ENCODE measurements at regions not wholly inside any gene's neighbourhood (a gene's known extent, or its start where the extent isn't known, plus 50 kb on each side); places are given as distances from the start of the nearest gene placed in this dataset.
A peak's percentile ranks its signal among the peaks of the same experiment; 100 is the strongest.

GRCh38 chrX:39504227-39504626, 593.5 kb downstream of the BCOR start:
- intact Hi-C loops (cut with DNase I) = no loop called here
- Histone ChIP-seq H3K27me3 (peaks cover 0 to 10% (median 0%) of the 10 kb centered on the region in 7 donors), H3K36me3 (no peaks in the 10 kb centered on the region), H3K4me3 (no peak overlapping the region), H3K27ac (no peak overlapping the region), H3K4me1 (peaks cover 0 to 3% (median 0%) of the 10 kb centered on the region in 9 donors), H3K9me3 (peaks cover 0 to 12% (median 4%) of the 10 kb centered on the region in 11 donors)
- no peak for ATAC-seq
- 44 to 45% methylated on average over 2 of the region's 2 CpGs for WGBS, 2 donors
- no peak for DNase-seq
- no peak for TF ChIP-seq CTCF (IDR thresholded peaks at IDR 0.05)

DNA sequence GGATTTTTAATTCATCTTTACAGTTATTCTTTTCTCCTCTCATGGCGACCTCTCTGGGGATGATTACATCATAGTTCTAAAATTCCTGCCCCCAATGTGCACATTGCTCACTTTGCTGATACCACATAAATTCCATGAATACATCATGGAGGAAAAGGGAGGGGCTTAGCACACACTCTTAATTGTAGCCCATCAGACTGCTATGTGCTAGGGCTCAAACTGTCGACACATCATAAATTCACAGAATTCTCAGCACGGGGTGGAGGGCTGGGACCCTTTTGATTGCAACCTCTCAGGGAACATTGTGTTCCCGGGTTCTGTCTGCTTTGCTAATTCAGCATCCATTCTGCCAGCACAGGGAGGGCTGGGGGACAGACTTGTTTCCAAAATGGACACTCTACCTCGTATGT, 592.9 kb downstream of the BCOR start:
- ATAC-seq (peak in 2 of 8 donors; percentile 46 to 51), DNase-seq (no peak)
- Histone ChIP-seq H3K4me1 (peaks cover 0 to 3% (median 0%) of the 10 kb centered on the region in 9 donors), H3K27me3 (peaks cover 0 to 10% (median 0%) of the 10 kb centered on the region in 7 donors), H3K9me3 (peaks cover 0 to 19% (median 6%) of the 10 kb centered on the region in 11 donors), H3K27ac (no peak overlapping the region), H3K36me3 (no peaks in the 10 kb centered on the region), H3K4me3 (no peak overlapping the region)
- no peak for TF ChIP-seq CTCF (IDR thresholded peaks at IDR 0.05)
- WGBS, 2 donors = 40 to 49% methylated on average over 5 of the region's 5 CpGs
- intact Hi-C loops (cut with DNase I) = no loop called here

DNA sequence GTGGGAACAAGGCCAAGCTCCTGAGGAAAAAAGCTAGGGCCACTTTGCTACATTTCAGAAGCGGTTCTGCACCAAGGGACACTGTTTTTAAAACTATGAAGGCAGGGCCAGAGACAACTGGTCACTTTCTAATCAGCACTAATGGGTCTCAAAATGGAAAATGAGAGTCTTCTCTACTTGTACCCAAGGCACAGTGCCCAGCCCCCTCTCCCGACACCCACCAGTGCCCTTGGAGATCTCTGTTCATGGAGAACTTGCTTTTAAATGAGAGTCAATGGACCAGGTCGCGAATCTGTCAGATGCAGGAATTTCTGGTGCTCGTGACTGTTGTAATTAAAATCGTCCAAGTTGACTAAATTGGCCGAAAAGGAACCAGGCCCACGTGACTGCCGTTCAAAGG, 591.6 kb downstream of the BCOR start:
- Histone ChIP-seq H3K4me3 (no peak overlapping the region), H3K27ac (no peak overlapping the region), H3K4me1 (peaks cover 0 to 3% (median 0%) of the 10 kb centered on the region in 9 donors), H3K27me3 (peaks cover 0 to 10% (median 0%) of the 10 kb centered on the region in 7 donors), H3K9me3 (peaks cover 0 to 25% (median 6%) of the 10 kb centered on the region in 11 donors), H3K36me3 (no peaks in the 10 kb centered on the region)
- ATAC-seq = no peak
- intact Hi-C loops (cut with DNase I) = no loop called here
- DNase-seq = no peak
- TF ChIP-seq CTCF (IDR thresholded peaks at IDR 0.05) = no peak
- 93 to 97% methylated on average over 9 of the region's 9 CpGs for WGBS, 2 donors

DNA sequence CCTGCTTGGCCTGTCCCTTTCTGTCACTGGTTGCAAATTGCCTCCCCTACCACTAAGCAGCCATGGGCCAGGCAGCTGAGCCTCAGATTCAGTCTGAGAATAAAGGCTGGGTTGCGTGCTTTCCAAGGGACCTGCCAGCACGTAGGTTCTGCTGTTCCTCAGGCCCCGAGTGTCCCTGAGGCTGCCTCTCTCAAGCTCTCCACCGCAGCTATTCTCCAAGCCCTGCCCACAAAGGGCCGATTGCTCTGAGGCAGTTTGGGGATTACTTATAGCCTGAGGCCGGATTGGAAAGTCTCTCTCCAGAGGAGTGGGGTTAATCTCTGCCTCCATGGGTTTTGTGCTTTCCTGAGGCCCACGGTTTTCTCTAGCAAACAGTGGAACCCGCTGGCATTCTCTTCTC, 590.7 kb downstream of the BCOR start:
- intact Hi-C loops (cut with DNase I) = no loop called here
- Histone ChIP-seq H3K27me3 (peaks cover 0 to 2% (median 0%) of the 10 kb centered on the region in 7 donors), H3K9me3 (peaks cover 0 to 25% (median 6%) of the 10 kb centered on the region in 11 donors), H3K4me1 (peaks cover 0 to 3% (median 0%) of the 10 kb centered on the region in 9 donors), H3K27ac (peak overlapping the region in 1 of 10 donors; percentile 5), H3K36me3 (no peaks in the 10 kb centered on the region), H3K4me3 (no peak overlapping the region)
- WGBS, 2 donors = 75 to 79% methylated on average over 8 of the region's 8 CpGs
- DNase-seq (no peak), ATAC-seq (no peak)
- TF ChIP-seq CTCF (IDR thresholded peaks at IDR 0.05) = no peak

Data from heart right ventricle (tissue), 16 donors.